Brain microvascular endothelial cell (primary cell): ENCODE measurements at regions not wholly inside any gene's neighbourhood (a gene's known extent, or its start where the extent isn't known, plus 50 kb on each side); places are given as distances from the start of the nearest gene placed in this dataset.
"Not testable (repeated sequence)": the region's sequence is repeated elsewhere in the genome, so short reads cannot be mapped to it uniquely, and the experiment has no call there.

Source experiments
- DNase-seq: peaks from one replicate; pipeline ENCODE4 v3.0.0-alpha.2; 2020
- H3K27ac ChIP-seq: fragments of 250-450 bp; sonication (Bioruptor Pico); 2 replicates; pipeline ENCODE4 v1.5.1; 2020; ENCODE audit warnings: mild to moderate bottlenecking, moderate library complexity
- H3K27me3 ChIP-seq: fragments of 250-450 bp; sonication (Bioruptor Pico); replicated peaks from 2 replicates; pipeline ENCODE4 v1.5.1; 2020; ENCODE audit warnings: mild to moderate bottlenecking
- H3K36me3 ChIP-seq: fragments of 250-450 bp; sonication (Bioruptor Pico); replicated peaks from 2 replicates; pipeline ENCODE4 v1.5.1; 2020; ENCODE audit warnings: mild to moderate bottlenecking
- H3K4me3 ChIP-seq: 2 replicates; pipeline ENCODE4 v1.5.1; 2011; ENCODE audit warnings: low read depth, mild to moderate bottlenecking, control low read depth, low read length, moderate library complexity
- in situ Hi-C: cut with HindIII; loops from 2 replicates; pipeline ENCODE4 v1.10.0; 2017; ENCODE audit warnings: low sequenced_read_pairs, low pct_ligation_motif_present
- TF ChIP-seq, protein P1 (sequence below): IDR thresholded peaks from 2 replicates; pipeline ENCODE4 v1.5.1; 2011; ENCODE audit warnings: low read depth, mild to moderate bottlenecking, moderate library complexity, low read length, control low read depth, inconsistent platforms; ENCODE audit errors: missing control alignments

DNA sequence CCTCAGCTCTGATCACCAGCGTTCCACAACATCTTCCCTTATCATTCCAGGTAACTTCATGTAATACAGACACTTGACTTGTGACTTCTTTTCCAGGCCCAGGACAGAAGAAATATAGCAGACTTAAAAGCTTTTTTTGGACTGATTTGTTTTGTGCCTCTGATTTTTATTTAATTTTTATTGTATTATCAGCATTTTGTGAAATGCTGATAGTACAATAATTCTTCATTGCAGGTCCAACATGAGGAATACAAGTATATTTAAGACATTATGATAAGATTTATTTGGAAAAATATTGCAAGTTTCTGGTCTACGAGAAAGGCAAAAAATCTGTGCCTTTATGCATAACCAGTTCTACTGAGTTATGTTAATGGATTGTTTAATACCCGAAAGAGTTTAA lies 94.5 kb upstream of the THUMPD2 start:
- TF ChIP-seq, protein P1, sequence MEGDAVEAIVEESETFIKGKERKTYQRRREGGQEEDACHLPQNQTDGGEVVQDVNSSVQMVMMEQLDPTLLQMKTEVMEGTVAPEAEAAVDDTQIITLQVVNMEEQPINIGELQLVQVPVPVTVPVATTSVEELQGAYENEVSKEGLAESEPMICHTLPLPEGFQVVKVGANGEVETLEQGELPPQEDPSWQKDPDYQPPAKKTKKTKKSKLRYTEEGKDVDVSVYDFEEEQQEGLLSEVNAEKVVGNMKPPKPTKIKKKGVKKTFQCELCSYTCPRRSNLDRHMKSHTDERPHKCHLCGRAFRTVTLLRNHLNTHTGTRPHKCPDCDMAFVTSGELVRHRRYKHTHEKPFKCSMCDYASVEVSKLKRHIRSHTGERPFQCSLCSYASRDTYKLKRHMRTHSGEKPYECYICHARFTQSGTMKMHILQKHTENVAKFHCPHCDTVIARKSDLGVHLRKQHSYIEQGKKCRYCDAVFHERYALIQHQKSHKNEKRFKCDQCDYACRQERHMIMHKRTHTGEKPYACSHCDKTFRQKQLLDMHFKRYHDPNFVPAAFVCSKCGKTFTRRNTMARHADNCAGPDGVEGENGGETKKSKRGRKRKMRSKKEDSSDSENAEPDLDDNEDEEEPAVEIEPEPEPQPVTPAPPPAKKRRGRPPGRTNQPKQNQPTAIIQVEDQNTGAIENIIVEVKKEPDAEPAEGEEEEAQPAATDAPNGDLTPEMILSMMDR = no peak
- Histone ChIP-seq H3K36me3 (no peaks in the 10 kb centered on the region), H3K27me3 (no peaks in the 10 kb centered on the region), H3K27ac (no peak overlapping the region), H3K4me3 (no peak overlapping the region)
- in situ Hi-C loops = no loop called here
- DNase-seq = no peak

DNA sequence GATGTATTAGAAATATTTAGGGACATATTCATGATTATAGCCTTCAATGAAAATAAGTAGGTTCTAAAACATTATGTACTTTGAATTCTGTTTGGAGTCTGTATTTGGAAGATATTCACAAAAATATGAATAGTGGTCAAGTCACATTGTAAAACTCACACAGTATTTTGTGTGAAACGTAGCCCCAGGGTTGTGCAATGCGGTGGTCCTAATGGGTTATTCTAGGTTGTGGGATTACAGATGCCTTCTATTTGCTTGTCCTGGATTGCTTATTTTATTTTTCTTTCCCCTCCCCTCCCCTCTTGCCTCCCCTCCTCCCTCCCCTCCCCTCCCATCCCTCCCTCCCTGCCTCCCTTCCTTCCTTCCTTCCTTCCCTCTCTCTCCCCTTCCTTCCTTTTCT lies 93.7 kb upstream of the THUMPD2 start:
- in situ Hi-C loops = no loop called here
- TF ChIP-seq, protein P1 = no peak

DNA sequence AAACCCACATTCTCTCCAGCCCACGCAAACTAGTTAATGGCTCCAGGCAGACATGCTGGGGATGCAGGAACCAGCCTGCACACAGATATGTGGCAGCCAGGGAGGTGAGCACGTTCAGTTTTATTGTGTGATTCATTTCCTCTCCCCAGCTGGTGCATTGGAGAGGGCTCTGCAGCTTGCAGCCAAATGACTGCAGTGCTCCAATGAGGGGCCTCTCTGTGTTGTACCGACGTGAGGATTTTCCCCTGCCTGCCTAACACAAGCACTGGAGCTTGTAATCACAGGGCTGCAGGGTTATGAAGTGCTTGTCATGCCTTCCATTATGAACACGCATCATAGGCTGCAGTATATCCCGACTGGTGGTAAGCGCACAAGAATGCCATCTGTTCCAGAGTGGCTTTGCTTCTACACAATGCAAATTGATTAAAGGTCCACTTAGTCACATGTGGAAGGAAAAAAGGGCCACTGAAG lies 92.3 kb upstream of the THUMPD2 start:
- no peak overlapping the region for H3K4me3 ChIP-seq
- DNase-seq = peak; percentile 75
- in situ Hi-C loops = no loop called here
- no peaks in the 10 kb centered on the region for H3K36me3 ChIP-seq
- no peaks in the 10 kb centered on the region for H3K27me3 ChIP-seq
- TF ChIP-seq, protein P1 = no peak
- no peak overlapping the region for H3K27ac ChIP-seq

More for the DNA sequence above, 93.7 kb upstream of the THUMPD2 start:
- DNase-seq = no peak
- no peaks in the 10 kb centered on the region for H3K27me3 ChIP-seq
- H3K27ac ChIP-seq = no peak overlapping the region
- H3K4me3 ChIP-seq = no peak overlapping the region
- no peaks in the 10 kb centered on the region for H3K36me3 ChIP-seq

DNA sequence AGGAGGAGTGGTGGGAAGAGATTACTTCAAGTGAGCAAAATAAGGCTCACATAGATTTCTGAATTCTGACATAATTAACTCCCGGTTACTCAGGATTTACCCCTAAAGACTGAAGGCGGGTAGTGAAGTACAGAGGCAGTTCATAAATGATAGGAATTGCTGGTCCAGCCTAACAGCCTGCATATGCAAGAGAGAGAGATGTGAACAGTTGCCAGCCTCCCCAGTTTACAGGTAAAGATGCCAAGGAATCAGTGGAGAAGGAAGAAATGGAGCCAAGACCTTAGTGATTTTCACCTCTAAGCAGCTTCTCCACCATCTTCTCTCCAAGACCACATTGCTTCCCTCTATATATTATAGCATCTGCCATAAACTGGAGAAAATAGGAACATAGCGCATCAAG lies 91.8 kb upstream of the THUMPD2 start:
- in situ Hi-C loops = no loop called here
- Histone ChIP-seq H3K4me3 (no peak overlapping the region), H3K27me3 (no peaks in the 10 kb centered on the region), H3K36me3 (no peaks in the 10 kb centered on the region), H3K27ac (no peak overlapping the region)
- TF ChIP-seq, protein P1 = no peak
- DNase-seq = no peak

DNA sequence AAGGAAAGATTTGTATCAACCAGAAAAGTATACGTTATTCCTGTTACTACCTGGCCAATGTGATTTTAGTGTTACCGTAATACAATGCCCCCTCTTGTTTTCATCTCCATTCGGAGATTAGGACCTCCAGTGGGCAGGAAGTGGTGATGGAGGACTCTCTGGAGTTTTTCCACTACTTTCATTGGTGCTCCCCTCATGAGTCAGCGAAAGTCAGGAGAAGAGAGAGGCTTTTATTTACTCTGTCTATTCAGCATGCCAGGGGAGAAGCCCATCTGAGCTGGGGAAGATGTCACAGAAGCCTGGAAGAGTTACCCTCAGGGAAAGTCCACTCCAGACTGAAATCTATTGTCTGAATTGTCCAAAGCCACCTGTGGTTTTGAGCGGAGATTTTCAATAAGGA lies 88.2 kb upstream of the THUMPD2 start:
- H3K27ac ChIP-seq = no peak overlapping the region
- no peak overlapping the region for H3K4me3 ChIP-seq
- H3K27me3 ChIP-seq = no peaks in the 10 kb centered on the region
- in situ Hi-C loops = no loop called here
- no peaks in the 10 kb centered on the region for H3K36me3 ChIP-seq
- no peak for DNase-seq
- TF ChIP-seq, protein P1 = no peak

DNA sequence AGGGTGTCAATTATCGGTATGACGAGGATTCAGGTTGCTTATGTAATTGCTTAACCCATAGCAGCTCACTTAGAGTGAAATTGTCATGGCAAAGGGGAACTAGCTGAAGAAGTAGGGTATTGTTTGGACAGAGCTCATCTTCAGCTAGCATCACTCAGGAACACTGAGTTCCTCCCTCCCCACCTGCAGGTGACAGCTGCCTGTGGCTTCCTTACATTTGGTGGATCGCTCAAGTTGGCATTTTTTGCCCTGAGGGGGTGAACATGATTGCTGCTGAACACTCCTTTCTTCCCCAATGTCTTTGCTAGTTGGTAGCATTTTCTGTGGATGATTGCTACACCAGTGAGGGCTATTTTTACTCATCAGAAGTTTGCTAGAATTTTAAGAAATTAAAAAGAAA lies 86.7 kb upstream of the THUMPD2 start:
- TF ChIP-seq, protein P1 = no peak
- DNase-seq = no peak
- H3K4me3 ChIP-seq = no peak overlapping the region
- H3K27me3 ChIP-seq = no peaks in the 10 kb centered on the region
- no peaks in the 10 kb centered on the region for H3K36me3 ChIP-seq
- H3K27ac ChIP-seq = no peak overlapping the region
- in situ Hi-C loops = no loop called here

DNA sequence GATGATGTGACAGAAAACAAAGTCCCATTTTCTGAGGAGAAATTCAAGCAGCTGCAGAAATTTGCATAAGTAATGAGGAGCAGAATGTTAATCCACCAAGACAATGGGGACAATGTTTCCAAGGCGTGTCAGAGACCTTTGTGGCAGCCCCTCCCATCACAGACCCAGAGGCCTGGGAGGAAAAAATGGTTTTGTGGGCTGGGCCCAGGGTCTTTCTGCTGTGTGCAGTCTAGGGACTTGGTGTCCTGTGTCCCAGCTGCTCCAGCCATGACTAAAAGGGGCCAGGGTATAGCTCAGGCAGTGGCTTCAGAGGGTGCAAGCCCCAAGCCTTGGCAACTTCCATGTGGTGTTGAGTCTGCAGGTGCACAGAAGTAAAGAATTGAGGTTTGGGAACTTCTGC lies 84.6 kb upstream of the THUMPD2 start:
- in situ Hi-C loops, H3K27ac ChIP-seq, DNase-seq, H3K36me3 ChIP-seq, H3K27me3 ChIP-seq, H3K4me3 ChIP-seq: not testable (repeated sequence)
